Activated T-cell treated with anti-CD3 and anti-CD28 coated beads, Interleukin-2, amount 50 U/mL, for 4 hours (primary cell): ENCODE measurements at regions not wholly inside any gene's neighbourhood (a gene's known extent, or its start where the extent isn't known, plus 50 kb on each side); places are given as distances from the start of the nearest gene placed in this dataset.

Source experiments
- ATAC-seq, 2 donors: fragments of 200-7000 bp; cut with Tn5 transposase; one replicate each; pipeline ENCODE4 v1.10.0; 2021
- DNase-seq: peaks from one replicate; pipeline ENCODE4 v3.0.0-alpha.2; 2020
- H3K27me3 Mint-ChIP-seq: one replicate; pipeline ENCODE4 v1.8.0; 2021; ENCODE audit warnings: low read depth, mixed read lengths
- H3K36me3 Mint-ChIP-seq: one replicate; pipeline ENCODE4 v1.8.0; 2022; ENCODE audit warnings: mixed read lengths; ENCODE audit not compliant: insufficient read depth
- H3K4me1 Mint-ChIP-seq: one replicate; pipeline ENCODE4 v1.8.0; 2021; ENCODE audit warnings: low read depth, mixed read lengths
- H3K4me3 Mint-ChIP-seq: one replicate; pipeline ENCODE4 v1.8.0; 2021; ENCODE audit warnings: mild to moderate bottlenecking, moderate library complexity, mixed read lengths
- H3K9me3 Mint-ChIP-seq: one replicate; pipeline ENCODE4 v1.8.0; 2021; ENCODE audit warnings: mixed read lengths

GRCh38 chr16:74199066-74199841, 97.4 kb upstream of the PSMD7 start:
- no peaks in the 10 kb centered on the region for H3K4me1 Mint-ChIP-seq
- no peak overlapping the region for H3K4me3 Mint-ChIP-seq
- H3K36me3 Mint-ChIP-seq, result no peaks in the 10 kb centered on the region
- no peak for DNase-seq
- peaks cover 10% of the 10 kb centered on the region for H3K27me3 Mint-ChIP-seq
- ATAC-seq, result no peak
- no peaks in the 10 kb centered on the region for H3K9me3 Mint-ChIP-seq

DNA sequence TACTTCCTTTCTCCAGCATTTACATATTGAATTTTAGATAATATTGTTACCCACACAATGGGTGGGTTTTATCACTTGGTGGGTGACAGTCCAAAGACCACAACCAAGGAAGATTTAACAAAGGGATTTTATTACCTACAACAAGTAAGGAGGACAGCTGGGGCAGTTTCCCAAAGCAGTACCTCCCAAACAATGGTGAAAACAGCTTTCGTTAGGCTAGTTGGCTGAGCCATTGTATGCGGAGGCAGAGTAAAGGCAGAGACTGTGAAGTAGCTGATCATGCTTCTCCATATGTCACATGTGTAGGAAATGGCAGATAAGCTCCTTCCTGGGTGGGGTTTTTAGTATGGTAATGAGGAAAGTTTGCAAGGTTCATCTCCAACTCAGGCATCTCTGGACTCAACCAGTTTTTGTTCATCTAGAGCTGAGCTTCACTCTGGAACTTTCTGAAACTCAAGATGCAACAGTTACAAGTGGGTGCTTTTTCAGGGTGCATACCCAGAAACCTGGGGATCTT, 104.3 kb upstream of the PSMD7 start:
- H3K9me3 Mint-ChIP-seq, result peaks cover 3% of the 10 kb centered on the region
- ATAC-seq (no peak), DNase-seq (no peak)
- no peak overlapping the region for H3K4me3 Mint-ChIP-seq
- H3K36me3 Mint-ChIP-seq, result no peaks in the 10 kb centered on the region
- H3K4me1 Mint-ChIP-seq, result no peaks in the 10 kb centered on the region
- peaks cover 7% of the 10 kb centered on the region for H3K27me3 Mint-ChIP-seq

DNA sequence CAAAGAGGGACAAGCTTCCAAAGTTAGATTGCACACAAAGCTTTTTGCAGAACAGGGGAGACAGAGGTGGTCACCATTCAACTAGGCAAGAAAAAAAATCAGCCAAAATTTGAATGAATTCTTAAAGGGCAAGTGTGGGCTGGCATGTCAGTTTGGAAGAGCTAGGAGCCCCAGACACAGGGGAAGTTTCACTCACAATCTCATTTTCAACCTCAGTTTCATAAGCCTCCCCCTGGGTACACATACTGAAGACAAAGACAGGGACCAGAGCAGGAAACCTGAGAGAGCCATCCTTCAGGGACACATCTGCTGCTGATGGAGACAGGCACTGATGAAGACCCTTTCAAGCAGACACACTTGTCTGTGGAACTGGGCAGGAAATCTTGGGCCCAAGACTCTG, 106.3 kb upstream of the PSMD7 start:
- H3K36me3 Mint-ChIP-seq, result no peaks in the 10 kb centered on the region
- H3K4me3 Mint-ChIP-seq, result no peak overlapping the region
- peaks cover 4% of the 10 kb centered on the region for H3K27me3 Mint-ChIP-seq
- no peak for ATAC-seq
- no peak for DNase-seq
- H3K9me3 Mint-ChIP-seq, result peaks cover 6% of the 10 kb centered on the region
- no peaks in the 10 kb centered on the region for H3K4me1 Mint-ChIP-seq

- Mint-ChIP-seq H3K36me3 (no peaks in the 10 kb centered on the region), H3K4me3 (no peak overlapping the region), H3K4me1 (no peaks in the 10 kb centered on the region), H3K9me3 (peaks cover 8% of the 10 kb centered on the region), H3K27me3 (peaks cover 6% of the 10 kb centered on the region)
- DNase-seq, result no peak
- ATAC-seq, result no peak
Observed at GRCh38 chr16:74188856-74189255, 107.8 kb upstream of the PSMD7 start.

GRCh38 chr16:74186561-74186971, 110.0 kb upstream of the PSMD7 start:
- Mint-ChIP-seq H3K9me3 (peaks cover 14% of the 10 kb centered on the region), H3K27me3 (peaks cover 10% of the 10 kb centered on the region), H3K36me3 (no peaks in the 10 kb centered on the region), H3K4me3 (no peak overlapping the region), H3K4me1 (no peaks in the 10 kb centered on the region)
- DNase-seq (no peak), ATAC-seq (no peak)

DNA sequence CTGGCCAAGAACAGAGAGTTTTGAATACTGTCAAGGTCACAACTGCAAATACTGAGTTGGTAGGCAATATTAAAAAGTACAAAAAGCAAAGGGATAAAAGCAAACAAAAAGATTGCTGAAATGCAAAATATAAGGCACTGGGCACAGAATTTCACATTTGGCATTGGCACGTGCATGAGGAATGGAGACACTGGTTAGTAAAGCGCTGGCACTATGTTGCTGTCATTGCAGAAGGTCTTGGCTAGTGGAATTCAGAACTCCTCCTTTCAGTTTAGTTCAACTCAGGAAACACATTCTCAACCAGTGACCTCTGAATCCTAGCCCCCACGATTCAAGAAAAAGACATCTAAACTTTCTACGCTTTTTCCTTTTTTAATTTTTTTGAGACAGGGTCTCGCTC, 111.8 kb upstream of the PSMD7 start:
- ATAC-seq, result no peak
- no peak overlapping the region for H3K4me3 Mint-ChIP-seq
- DNase-seq, result no peak
- no peaks in the 10 kb centered on the region for H3K36me3 Mint-ChIP-seq
- no peaks in the 10 kb centered on the region for H3K4me1 Mint-ChIP-seq
- peaks cover 10% of the 10 kb centered on the region for H3K27me3 Mint-ChIP-seq
- peaks cover 19% of the 10 kb centered on the region for H3K9me3 Mint-ChIP-seq

- Mint-ChIP-seq H3K4me1 (no peaks in the 10 kb centered on the region), H3K36me3 (no peaks in the 10 kb centered on the region), H3K4me3 (no peak overlapping the region), H3K9me3 (peaks cover 19% of the 10 kb centered on the region), H3K27me3 (peaks cover 13% of the 10 kb centered on the region)
- no peak for DNase-seq
- no peak for ATAC-seq
Observed at GRCh38 chr16:74183601-74184360, 112.8 kb upstream of the PSMD7 start.

DNA sequence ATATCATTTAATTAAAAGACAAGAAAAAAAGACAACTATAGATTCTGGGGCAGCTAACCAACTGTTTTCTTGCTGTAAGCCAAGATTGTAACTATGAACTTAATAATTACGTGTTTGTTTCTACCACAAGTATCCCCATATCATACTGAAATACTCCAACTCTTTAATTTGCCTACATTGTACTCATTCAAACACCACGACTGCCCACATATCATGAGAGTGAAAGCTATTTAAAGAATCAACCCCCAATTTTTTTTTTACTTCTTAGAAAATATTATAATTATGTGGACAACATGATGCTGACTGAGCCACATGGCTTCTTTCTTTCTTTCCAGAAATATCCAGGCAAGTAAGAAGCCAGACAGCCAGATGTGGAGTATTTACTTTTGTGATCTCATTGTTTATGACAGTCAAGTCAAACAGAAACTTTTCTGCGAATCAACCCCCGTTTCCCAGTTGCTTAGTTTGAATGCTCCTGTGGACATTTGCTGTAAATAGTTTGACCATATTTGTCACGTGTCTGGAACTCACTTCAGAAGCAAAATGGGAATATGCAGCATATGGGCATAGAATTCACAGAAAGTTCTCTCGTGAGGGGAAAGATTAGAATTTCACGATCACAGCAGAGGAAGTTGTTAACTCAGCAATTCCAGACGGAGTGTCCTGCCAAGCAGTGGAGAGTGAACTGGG, 126.8 kb upstream of the PSMD7 start:
- H3K4me1 Mint-ChIP-seq, result no peaks in the 10 kb centered on the region
- no peak for DNase-seq
- H3K36me3 Mint-ChIP-seq, result no peaks in the 10 kb centered on the region
- H3K27me3 Mint-ChIP-seq, result peaks cover 6% of the 10 kb centered on the region
- ATAC-seq, result no peak
- no peaks in the 10 kb centered on the region for H3K9me3 Mint-ChIP-seq
- H3K4me3 Mint-ChIP-seq, result no peak overlapping the region

GRCh38 chr16:74169066-74169465, 127.5 kb upstream of the PSMD7 start:
- Mint-ChIP-seq H3K9me3 (peaks cover under 1% of the 10 kb centered on the region), H3K27me3 (peaks cover 6% of the 10 kb centered on the region), H3K36me3 (no peaks in the 10 kb centered on the region), H3K4me3 (no peak overlapping the region), H3K4me1 (no peaks in the 10 kb centered on the region)
- no peak for DNase-seq
- no peak for ATAC-seq

GRCh38 chr16:74168445-74168844, 128.2 kb upstream of the PSMD7 start:
- ATAC-seq, result no peak
- Mint-ChIP-seq H3K36me3 (no peaks in the 10 kb centered on the region), H3K27me3 (peaks cover 7% of the 10 kb centered on the region), H3K4me3 (no peak overlapping the region), H3K4me1 (no peaks in the 10 kb centered on the region), H3K9me3 (peaks cover 3% of the 10 kb centered on the region)
- DNase-seq, result no peak

DNA sequence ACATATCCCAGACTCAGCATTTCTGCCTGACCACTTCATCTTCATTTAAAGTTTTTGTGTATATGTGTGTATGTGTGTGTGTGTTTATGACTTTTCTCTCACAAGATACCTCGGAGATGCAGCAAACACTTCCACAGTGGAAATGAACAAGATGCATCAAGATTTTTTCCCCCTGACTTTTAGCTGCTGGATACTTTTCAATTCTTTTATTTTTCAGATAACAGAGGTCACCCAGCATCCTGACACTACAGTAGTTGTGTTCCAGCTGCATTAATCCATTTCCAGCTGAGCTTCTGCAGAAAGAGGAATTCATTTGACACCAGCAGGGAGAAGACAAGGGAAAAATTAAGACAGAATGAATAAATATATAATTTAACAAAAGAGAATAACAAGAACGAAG, 130.2 kb upstream of the PSMD7 start:
- H3K36me3 Mint-ChIP-seq, result no peaks in the 10 kb centered on the region
- no peak for ATAC-seq
- peaks cover 11% of the 10 kb centered on the region for H3K9me3 Mint-ChIP-seq
- H3K27me3 Mint-ChIP-seq, result peaks cover 7% of the 10 kb centered on the region
- DNase-seq, result no peak
- no peaks in the 10 kb centered on the region for H3K4me1 Mint-ChIP-seq
- no peak overlapping the region for H3K4me3 Mint-ChIP-seq

GRCh38 chr16:74165566-74166080, 131.0 kb upstream of the PSMD7 start:
- Mint-ChIP-seq H3K9me3 (peaks cover 14% of the 10 kb centered on the region), H3K36me3 (no peaks in the 10 kb centered on the region), H3K4me3 (no peak overlapping the region), H3K4me1 (no peaks in the 10 kb centered on the region), H3K27me3 (peaks cover 7% of the 10 kb centered on the region)
- DNase-seq, result no peak
- ATAC-seq, result no peak

DNA sequence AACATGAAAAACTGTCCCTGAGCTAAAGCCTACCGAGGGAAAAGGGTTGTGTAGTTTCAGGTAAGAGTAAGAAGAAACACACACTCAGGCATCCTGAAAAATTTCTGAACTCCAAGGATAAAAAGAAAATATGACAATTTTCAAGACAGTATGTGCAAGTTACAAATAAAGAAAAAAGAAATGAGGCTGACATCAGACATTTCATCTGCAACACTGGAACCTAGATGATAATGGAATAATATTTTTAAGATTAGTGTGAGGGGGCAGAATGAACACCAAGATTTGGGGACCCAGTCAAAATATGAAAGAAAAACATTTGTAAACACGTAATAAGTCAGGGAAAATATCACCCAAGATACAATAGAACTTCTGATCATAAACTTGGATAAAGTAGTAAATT, 135.9 kb upstream of the PSMD7 start:
- H3K36me3 Mint-ChIP-seq, result no peaks in the 10 kb centered on the region
- DNase-seq (no peak), ATAC-seq (no peak)
- H3K9me3 Mint-ChIP-seq, result peaks cover 17% of the 10 kb centered on the region
- no peaks in the 10 kb centered on the region for H3K4me1 Mint-ChIP-seq
- H3K27me3 Mint-ChIP-seq, result peaks cover 4% of the 10 kb centered on the region
- no peak overlapping the region for H3K4me3 Mint-ChIP-seq

DNA sequence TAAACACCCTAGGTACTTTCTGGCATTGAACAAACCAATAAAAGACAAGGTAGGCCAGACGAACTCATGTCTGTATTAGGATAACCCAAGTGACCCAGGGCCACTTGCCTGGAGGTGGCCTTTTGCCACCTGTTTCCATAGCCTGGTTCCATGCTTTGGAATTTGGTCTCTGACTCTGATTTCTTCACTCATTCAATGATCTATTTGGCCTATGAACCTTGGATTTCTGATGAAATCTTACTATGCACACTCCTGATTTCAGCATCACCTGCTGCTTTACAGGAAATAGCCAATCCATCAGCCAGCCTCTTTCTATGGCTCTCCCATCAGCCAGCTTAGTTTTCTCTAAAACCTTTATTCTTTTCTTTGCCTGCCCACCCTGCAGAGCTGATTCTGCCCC, 142.8 kb upstream of the PSMD7 start:
- no peak for ATAC-seq
- Mint-ChIP-seq H3K4me3 (no peak overlapping the region), H3K4me1 (no peaks in the 10 kb centered on the region), H3K9me3 (peaks cover 10% of the 10 kb centered on the region), H3K27me3 (peaks cover 9% of the 10 kb centered on the region), H3K36me3 (no peaks in the 10 kb centered on the region)
- no peak for DNase-seq
